ENCODE measurements at regions not wholly inside any gene's neighbourhood (a gene's known extent, or its start where the extent isn't known, plus 50 kb on each side); places are given as distances from the start of the nearest gene placed in this dataset.
"Not testable (repeated sequence)": the region's sequence is repeated elsewhere in the genome, so short reads cannot be mapped to it uniquely, and the experiment has no call there.

DNA sequence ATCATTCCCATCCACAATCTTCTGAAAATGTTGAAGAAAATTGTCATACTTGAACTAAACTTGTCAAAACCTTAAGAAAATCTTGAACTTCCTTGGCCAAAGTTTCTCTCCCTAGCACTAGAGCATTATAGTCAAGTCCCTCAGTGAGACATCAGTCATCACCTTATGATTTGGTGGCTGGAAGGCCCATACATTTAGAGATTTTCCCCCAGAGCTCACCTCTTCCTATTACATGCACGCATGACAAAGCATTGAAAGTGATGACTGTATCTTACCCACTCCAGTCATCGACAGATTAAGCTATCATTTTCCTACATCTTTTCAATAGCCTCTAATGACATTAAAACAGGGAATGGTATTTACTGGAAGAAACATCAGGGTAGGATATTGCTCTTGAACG is 948.8 kb downstream of the TMEM121 start:
- DNase-seq (ENCODE audit: low spot score): not testable (repeated sequence)

GRCh38 chr14:106477600-106477999 is 951.2 kb downstream of the TMEM121 start:
- DNase-seq (ENCODE audit: low spot score): not testable (repeated sequence)

DNA sequence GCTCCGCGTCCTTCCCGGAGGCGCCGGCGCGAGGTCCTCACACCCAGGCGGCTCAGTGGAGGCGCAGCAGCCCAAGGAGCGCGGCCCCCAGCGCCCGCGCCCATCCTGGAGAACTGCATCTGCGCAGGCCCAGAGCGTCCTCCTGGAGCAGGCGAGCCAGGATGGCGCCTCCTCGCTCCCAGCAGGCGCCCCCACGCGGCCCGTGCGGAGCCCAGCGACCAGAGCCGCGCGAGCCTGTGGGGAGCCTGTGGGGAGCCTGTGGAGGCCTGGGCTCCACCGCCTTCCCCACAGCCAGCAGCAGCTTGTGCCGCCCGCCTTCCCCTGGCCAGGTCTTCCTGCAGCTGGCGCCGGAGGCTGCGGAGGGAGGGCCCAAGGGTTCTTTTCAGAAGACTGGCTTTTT is 953.9 kb downstream of the TMEM121 start:
- not testable (repeated sequence) for DNase-seq (ENCODE audit: low spot score)

- not testable (repeated sequence) for DNase-seq (ENCODE audit: low spot score)
Measured at GRCh38 chr14:106482213-106482612, 955.8 kb downstream of the TMEM121 start.

DNA sequence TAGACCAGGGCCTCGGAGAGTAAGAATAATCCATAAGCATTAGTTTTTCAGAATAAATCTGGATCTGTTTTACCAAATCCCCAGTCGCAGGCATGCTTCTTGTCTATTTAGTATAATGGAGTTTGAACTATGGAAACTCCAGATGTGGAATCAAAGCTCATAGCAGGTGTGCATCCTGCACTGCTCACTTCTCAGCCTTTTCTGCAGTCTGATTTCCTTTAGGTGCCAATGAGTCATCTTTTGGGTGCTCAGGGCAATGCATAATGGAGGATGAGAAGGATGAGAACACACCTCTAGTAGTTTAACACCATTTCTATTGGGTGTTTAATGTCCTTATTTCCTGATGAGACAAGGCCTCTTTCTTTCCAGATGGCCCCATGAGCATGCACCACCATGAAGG is 961.2 kb downstream of the TMEM121 start:
- DNase-seq (ENCODE audit: low spot score): no peak

GRCh38 chr14:106488291-106488690 is 961.9 kb downstream of the TMEM121 start:
- no peak for DNase-seq (ENCODE audit: low spot score)

GRCh38 chr14:106489112-106489881 is 962.9 kb downstream of the TMEM121 start:
- no peak for DNase-seq (ENCODE audit: low spot score)

GRCh38 chr14:106490442-106490841 is 964.1 kb downstream of the TMEM121 start:
- no peak for DNase-seq (ENCODE audit: low spot score)

DNA sequence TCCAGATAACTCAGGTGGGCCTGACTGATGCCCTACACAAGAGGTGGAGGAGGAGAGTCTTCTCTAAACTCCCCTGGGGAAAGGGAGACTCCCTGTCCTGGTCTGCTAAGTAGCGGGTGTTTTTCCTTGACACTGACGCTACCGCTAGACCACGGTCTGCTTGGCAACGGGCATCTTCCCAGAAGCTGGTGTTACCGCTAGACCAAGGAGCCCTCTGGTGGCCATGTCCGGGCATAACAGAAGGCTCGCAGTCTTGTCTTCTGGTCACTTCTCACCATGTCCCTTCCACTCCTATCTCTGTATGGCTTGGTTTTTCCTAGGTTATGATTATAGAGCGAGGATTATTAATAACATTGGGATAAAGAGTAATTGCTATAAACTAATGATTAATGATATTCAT is 965.5 kb downstream of the TMEM121 start:
- no peak for DNase-seq (ENCODE audit: low spot score)

GRCh38 chr14:106493962-106494823 is 967.8 kb downstream of the TMEM121 start:
- no peak for DNase-seq (ENCODE audit: low spot score)

DNA sequence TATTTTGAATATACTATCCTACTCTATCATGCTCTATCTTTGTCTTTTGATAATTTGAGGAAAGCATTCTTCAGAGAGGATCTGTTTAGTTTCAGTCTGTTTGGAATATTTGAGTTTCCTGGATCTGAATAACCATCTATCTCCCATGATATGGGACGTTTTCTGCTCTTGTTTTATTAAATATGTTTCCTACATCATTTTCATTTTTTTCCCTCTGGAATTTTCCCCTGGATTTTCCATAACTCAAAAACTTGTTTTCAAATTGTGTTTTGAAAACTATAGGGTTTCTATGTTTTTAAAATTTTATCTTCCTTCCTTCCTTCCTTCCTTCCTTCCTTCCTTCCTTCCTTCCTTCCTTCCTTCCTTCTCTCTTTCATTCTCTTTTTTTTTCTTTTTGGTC is 974.2 kb downstream of the TMEM121 start:
- no peak for DNase-seq (ENCODE audit: low spot score)

DNA sequence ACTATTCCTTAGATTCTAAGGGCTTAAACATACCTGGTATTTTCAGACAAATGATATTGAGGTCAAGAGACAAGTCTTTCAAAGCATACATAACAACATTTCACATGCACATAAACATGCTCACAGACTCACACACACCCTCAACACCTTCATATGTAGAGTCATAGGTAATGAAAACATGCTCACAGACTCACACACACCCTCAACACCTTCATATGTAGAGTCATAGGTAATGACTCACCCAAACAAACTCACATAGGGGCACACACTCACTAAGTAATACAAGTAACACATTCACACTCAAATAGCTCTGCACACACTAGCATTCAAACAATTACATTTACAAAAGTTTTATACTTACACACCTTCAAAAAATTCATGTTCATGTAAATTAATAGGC is 975.5 kb downstream of the TMEM121 start:
- DNase-seq (ENCODE audit: low spot score): no peak

- DNase-seq (ENCODE audit: low spot score): no peak
Measured at GRCh38 chr14:106505366-106505765, 979.0 kb downstream of the TMEM121 start.

DNA sequence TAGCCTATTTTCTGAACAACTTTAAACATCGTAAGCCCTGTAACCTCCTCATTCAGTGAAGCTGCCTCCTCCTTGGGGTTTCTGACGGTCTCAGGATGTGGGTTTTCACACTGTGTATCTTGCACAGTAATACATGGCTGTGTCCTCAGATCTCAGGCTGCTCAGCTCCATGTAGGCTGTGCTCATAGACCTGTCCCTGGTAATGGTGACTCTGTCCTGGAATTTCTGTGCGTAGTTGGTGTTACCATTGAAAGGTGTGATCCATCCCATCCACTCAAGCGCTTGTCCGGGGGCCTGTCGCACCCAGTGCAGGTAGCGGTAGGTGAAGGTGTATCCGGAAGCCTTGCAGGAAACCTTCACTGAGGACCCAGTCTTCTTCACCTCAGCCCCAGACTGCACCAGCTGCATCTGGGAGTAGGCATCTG is 980.5 kb downstream of the TMEM121 start:
- DNase-seq (ENCODE audit: low spot score): no peak

DNA sequence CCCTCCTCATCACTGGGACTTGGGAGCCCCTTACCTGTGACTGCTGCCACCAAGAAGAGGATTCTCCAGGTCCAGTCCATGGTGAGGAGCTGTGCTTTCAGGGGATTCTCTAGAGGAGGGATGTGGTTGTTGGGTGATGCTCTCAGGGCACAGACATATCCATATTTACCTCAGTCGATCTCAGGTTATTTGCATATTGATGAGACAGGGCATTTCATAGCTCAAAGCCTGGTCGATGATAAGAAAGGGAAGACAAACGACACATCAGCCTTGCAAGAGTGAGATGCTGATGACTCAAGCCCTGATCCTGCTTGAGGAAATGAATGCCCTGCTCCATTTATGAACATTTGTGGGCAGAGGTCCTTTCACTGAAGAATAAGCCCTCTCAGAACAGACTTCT is 981.0 kb downstream of the TMEM121 start:
- no peak for DNase-seq (ENCODE audit: low spot score)

GRCh38 chr14:106508216-106508615 is 981.8 kb downstream of the TMEM121 start:
- no peak for DNase-seq (ENCODE audit: low spot score)

DNA sequence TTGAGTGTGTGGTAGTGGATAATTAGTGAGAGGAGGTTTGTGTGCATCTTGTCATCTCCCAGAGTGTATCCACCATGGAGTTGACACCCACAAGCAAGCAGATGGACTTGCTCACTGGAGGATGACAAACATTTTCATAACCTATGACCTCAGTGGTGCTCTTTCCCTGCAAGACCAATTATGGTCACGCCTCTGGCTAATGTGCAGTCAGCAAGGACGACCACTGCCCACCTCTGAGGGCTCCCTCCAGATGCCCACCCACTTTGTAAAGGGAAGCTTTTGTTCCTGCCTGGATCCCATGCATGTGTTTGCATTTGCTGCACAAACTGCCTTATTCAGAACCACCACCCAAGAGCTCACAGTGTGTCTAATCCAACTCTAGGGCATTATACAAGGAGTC is 982.8 kb downstream of the TMEM121 start:
- DNase-seq (ENCODE audit: low spot score): no peak

DNA sequence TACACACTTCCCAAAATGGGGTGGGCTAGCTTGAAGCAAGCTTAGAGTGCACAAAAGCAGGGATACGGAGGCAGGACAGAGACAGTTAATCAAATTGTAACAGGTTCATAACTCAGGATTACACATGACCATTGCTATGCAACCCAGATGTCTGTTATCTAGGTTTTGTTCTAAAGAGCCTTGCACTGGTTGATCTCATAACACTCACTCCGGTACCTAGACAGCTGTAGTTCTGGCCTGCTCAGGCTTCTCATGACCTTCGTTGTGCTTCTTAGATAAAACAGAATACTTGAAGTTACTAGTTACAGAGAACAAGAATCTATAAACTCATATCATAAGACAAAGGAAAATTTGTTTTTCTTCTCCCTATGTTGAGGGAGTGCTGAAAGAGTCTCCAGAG is 983.4 kb downstream of the TMEM121 start:
- no peak for DNase-seq (ENCODE audit: low spot score)

DNA sequence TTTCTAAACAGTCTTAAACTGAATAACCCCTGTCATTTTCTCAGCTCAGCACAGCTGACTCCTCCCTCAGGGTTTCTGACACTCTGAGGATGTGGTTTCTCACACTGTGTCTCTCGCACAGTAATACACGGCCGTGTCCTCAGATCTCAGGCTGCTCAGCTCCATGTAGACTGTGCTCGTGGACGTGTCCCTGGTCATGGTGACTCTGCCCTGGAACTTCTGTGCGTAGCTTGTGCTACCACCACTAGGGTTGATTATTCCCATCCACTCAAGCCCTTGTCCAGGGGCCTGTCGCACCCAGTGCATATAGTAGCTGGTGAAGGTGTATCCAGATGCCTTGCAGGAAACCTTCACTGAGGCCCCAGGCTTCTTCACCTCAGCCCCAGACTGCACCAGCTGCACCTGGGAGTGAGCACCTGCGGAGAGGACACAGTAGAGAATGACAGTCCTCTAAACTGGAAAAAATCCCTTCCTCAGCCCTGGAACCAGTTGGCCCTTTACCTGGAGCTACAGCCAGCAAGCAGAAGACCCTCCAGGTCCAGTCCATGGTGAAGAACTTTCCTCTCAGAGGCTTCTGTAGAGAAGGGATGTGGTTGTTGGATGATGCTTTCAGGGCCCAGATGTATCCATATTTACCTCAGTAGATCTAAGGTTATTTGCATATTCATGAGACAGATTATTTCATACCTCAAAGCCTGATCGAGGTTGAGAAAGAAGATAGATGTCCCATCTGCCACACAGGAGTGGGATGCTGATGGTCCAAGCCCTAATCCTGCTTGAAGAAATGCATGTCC is 984.8 kb downstream of the TMEM121 start:
- no peak for DNase-seq (ENCODE audit: low spot score)

- DNase-seq (ENCODE audit: low spot score): no peak
Measured at GRCh38 chr14:106511800-106512198, 985.4 kb downstream of the TMEM121 start.

DNA sequence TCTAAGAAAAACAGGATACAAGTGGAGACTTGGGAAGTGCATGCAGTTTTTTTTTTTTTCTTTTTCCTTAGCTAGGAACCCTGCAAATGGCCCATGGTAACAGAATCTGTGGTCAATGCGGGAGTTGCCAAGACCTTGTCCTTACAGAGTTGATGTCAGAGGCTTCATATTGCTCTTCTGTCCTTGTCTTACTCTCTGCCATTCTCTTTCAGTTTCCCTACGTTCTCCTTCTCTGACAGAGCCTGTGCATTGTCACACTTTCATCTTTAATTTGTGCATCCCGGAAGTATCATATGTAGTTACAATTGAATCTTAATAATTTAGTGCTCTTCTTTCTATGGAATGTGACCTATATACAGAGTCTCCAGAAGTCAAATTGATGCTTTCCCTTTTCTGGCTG is 986.9 kb downstream of the TMEM121 start:
- DNase-seq (ENCODE audit: low spot score): no peak

Data from left forelimb (tissue), 1 donor.